Neural progenitor cell (in vitro differentiated cells): ENCODE measurements at regions not wholly inside any gene's neighbourhood (a gene's known extent, or its start where the extent isn't known, plus 50 kb on each side); places are given as distances from the start of the nearest gene placed in this dataset.

ENCODE experiments used
- DNase-seq: peaks from one replicate; pipeline ENCODE4 v3.0.0-alpha.2; 2016; ENCODE audit warnings: low spot score
- H2AFZ ChIP-seq: fragments of 200-600 bp; sonication (generic); replicated peaks from 2 replicates; pipeline ENCODE4 v1.6.1; 2016; ENCODE audit warnings: antibody characterized with exemption
- H3F3A ChIP-seq: fragments of 200-600 bp; sonication (generic); 2 replicates; pipeline ENCODE4 v1.6.1; 2016; ENCODE audit warnings: antibody characterized with exemption, low read depth
- H3K27ac ChIP-seq: fragments of 200-600 bp; sonication (generic); 2 replicates; pipeline ENCODE4 v1.5.1; 2016; ENCODE audit warnings: mild to moderate bottlenecking
- H3K27me3 ChIP-seq: fragments of 200-600 bp; sonication (generic); 2 replicates; pipeline ENCODE4 v1.6.1; 2016; ENCODE audit warnings: mild to moderate bottlenecking, moderate library complexity
- H3K36me3 ChIP-seq: fragments of 200-600 bp; sonication (generic); 2 replicates; pipeline ENCODE4 v1.5.1; 2016
- H3K4me1 ChIP-seq: fragments of 200-600 bp; sonication (generic); 2 replicates; pipeline ENCODE4 v1.6.1; 2016; ENCODE audit warnings: mixed run types
- H3K4me2 ChIP-seq: fragments of 200-600 bp; sonication (generic); 2 replicates; pipeline ENCODE4 v1.6.1; 2016
- H3K4me3 ChIP-seq: fragments of 200-600 bp; sonication (generic); 2 replicates; pipeline ENCODE4 v1.5.1; 2016
- H3K79me2 ChIP-seq: fragments of 200-600 bp; sonication (generic); 2 replicates; pipeline ENCODE4 v1.6.1; 2016; ENCODE audit warnings: low read depth
- H3K9ac ChIP-seq: fragments of 200-600 bp; sonication (generic); 2 replicates; pipeline ENCODE4 v1.6.1; 2016
- H3K9me3 ChIP-seq: fragments of 200-600 bp; sonication (generic); 2 replicates; pipeline ENCODE4 v1.5.1; 2016; ENCODE audit warnings: low read depth
- H4K20me1 ChIP-seq: fragments of 200-600 bp; sonication (generic); 2 replicates; pipeline ENCODE4 v1.6.1; 2016; ENCODE audit warnings: low read depth
- H3K27ac Mint-ChIP-seq: 3 replicates; pipeline ENCODE4 v1.8.0; 2021; ENCODE audit warnings: mixed read lengths
- H3K27me3 Mint-ChIP-seq: 2 replicates; pipeline ENCODE4 v1.8.0; 2022; ENCODE audit warnings: low read depth, mild to moderate bottlenecking, inconsistent platforms, moderate library complexity, mixed read lengths; ENCODE audit not compliant: insufficient read depth
- H3K36me3 Mint-ChIP-seq: 3 replicates; pipeline ENCODE4 v1.8.0; 2021; ENCODE audit warnings: mixed read lengths
- H3K4me1 Mint-ChIP-seq: 3 replicates; pipeline ENCODE4 v1.8.0; 2021; ENCODE audit warnings: mixed read lengths
- H3K4me3 Mint-ChIP-seq: 3 replicates; pipeline ENCODE4 v1.8.0; 2021; ENCODE audit warnings: mild to moderate bottlenecking, moderate library complexity, mixed read lengths
- H3K9me3 Mint-ChIP-seq: 3 replicates; pipeline ENCODE4 v1.8.0; 2020; ENCODE audit warnings: mixed read lengths
- EZH2 ChIP-seq: fragments of 200-600 bp; sonication (generic); IDR thresholded peaks from 2 replicates; pipeline ENCODE4 v1.6.1; 2017; ENCODE audit warnings: antibody characterized with exemption, mild to moderate bottlenecking, moderate library complexity
- EZH2phosphoT487 ChIP-seq: fragments of 200-600 bp; sonication (generic); IDR thresholded peaks from 2 replicates; pipeline ENCODE4 v1.6.1; 2017; ENCODE audit warnings: antibody characterized with exemption
- TF ChIP-seq, protein P1 (sequence below): fragments of 200-600 bp; sonication (generic); IDR thresholded peaks from 2 replicates; pipeline ENCODE4 v1.5.1; 2017; ENCODE audit warnings: antibody characterized with exemption, mild to moderate bottlenecking

GRCh38 chr16:59045501-59045900, 311.4 kb upstream of the GOT2 start:
- no peak overlapping the region for H3K27ac Mint-ChIP-seq
- no peak for DNase-seq

DNA sequence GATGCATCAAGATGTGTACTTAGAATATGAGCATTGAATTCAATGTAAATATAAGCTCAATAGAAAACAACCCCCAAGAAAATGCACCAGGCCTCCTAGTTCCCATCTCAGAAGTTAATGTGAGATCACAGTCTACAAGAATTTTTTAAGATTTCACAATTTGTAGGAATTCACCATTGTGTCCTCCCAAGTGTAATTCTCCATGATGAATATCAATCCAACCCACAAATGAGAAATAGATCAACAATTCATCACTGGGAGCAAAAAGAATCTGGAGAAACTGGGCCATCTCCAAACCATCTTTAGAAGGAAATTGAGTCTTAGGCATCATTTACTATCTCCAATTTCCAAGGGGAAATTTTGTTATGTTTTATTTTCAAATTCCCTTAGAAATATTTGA, 310.5 kb upstream of the GOT2 start:
- Mint-ChIP-seq H3K36me3 (no peaks in the 10 kb centered on the region), H3K27me3 (no peaks in the 10 kb centered on the region), H3K27ac (no peak overlapping the region), H3K9me3 (no peaks in the 10 kb centered on the region), H3K4me3 (no peak overlapping the region), H3K4me1 (peaks cover 4% of the 10 kb centered on the region)
- Histone ChIP-seq H3K79me2 (no peaks in the 10 kb centered on the region), H2AFZ (no peak overlapping the region), H4K20me1 (no peaks in the 10 kb centered on the region), H3K4me2 (no peak overlapping the region), H3K36me3 (no peaks in the 10 kb centered on the region), H3F3A (no peaks in the 10 kb centered on the region), H3K27ac (no peak overlapping the region), H3K9ac (no peak overlapping the region), H3K9me3 (no peaks in the 10 kb centered on the region), H3K4me1 (no peaks in the 10 kb centered on the region), H3K27me3 (no peaks in the 10 kb centered on the region), H3K4me3 (no peak overlapping the region)
- DNase-seq, result no peak
- TF ChIP-seq EZH2 (no peak), EZH2phosphoT487 (no peak)
- TF ChIP-seq, protein P1, sequence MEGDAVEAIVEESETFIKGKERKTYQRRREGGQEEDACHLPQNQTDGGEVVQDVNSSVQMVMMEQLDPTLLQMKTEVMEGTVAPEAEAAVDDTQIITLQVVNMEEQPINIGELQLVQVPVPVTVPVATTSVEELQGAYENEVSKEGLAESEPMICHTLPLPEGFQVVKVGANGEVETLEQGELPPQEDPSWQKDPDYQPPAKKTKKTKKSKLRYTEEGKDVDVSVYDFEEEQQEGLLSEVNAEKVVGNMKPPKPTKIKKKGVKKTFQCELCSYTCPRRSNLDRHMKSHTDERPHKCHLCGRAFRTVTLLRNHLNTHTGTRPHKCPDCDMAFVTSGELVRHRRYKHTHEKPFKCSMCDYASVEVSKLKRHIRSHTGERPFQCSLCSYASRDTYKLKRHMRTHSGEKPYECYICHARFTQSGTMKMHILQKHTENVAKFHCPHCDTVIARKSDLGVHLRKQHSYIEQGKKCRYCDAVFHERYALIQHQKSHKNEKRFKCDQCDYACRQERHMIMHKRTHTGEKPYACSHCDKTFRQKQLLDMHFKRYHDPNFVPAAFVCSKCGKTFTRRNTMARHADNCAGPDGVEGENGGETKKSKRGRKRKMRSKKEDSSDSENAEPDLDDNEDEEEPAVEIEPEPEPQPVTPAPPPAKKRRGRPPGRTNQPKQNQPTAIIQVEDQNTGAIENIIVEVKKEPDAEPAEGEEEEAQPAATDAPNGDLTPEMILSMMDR, result no peak

More at GRCh38 chr16:59045501-59045900, 311.4 kb upstream of the GOT2 start:
- TF ChIP-seq EZH2 (no peak), EZH2phosphoT487 (no peak)
- TF ChIP-seq, protein P1, result no peak
- Histone ChIP-seq H4K20me1 (no peaks in the 10 kb centered on the region), H3F3A (no peaks in the 10 kb centered on the region), H3K79me2 (no peaks in the 10 kb centered on the region), H3K9me3 (no peaks in the 10 kb centered on the region), H3K36me3 (no peaks in the 10 kb centered on the region), H3K9ac (no peak overlapping the region), H3K27me3 (no peaks in the 10 kb centered on the region), H3K4me1 (no peaks in the 10 kb centered on the region), H3K4me3 (no peak overlapping the region), H3K4me2 (no peak overlapping the region), H2AFZ (no peak overlapping the region), H3K27ac (no peak overlapping the region)
- Mint-ChIP-seq H3K9me3 (no peaks in the 10 kb centered on the region), H3K36me3 (no peaks in the 10 kb centered on the region), H3K27me3 (no peaks in the 10 kb centered on the region), H3K4me3 (no peak overlapping the region), H3K4me1 (peaks cover 4% of the 10 kb centered on the region)

- Histone ChIP-seq H3K4me3 (no peak overlapping the region), H3K79me2 (no peaks in the 10 kb centered on the region), H3K36me3 (no peaks in the 10 kb centered on the region), H3K9ac (no peak overlapping the region), H2AFZ (peak overlapping the region; percentile 17), H3K4me1 (no peaks in the 10 kb centered on the region), H3F3A (no peaks in the 10 kb centered on the region), H3K27ac (no peak overlapping the region), H3K9me3 (no peaks in the 10 kb centered on the region), H3K4me2 (no peak overlapping the region), H4K20me1 (no peaks in the 10 kb centered on the region), H3K27me3 (no peaks in the 10 kb centered on the region)
- Mint-ChIP-seq H3K36me3 (no peaks in the 10 kb centered on the region), H3K9me3 (no peaks in the 10 kb centered on the region), H3K4me1 (no peaks in the 10 kb centered on the region), H3K27ac (no peak overlapping the region), H3K4me3 (no peak overlapping the region), H3K27me3 (no peaks in the 10 kb centered on the region)
- no peak for TF ChIP-seq EZH2
- TF ChIP-seq, protein P1, result no peak
- TF ChIP-seq EZH2phosphoT487, result no peak
- DNase-seq, result no peak
These were observed 308.2 kb upstream of the GOT2 start for GRCh38 chr16:59042301-59042700.
